GM18868 (cell line): ENCODE measurements at regions not wholly inside any gene's neighbourhood (a gene's known extent, or its start where the extent isn't known, plus 50 kb on each side); places are given as distances from the start of the nearest gene placed in this dataset.
"Not testable (repeated sequence)": the region's sequence is repeated elsewhere in the genome, so short reads cannot be mapped to it uniquely, and the experiment has no call there.

Source experiments
- ATAC-seq: cut with Tn5 transposase; IDR thresholded peaks from one replicate; pipeline ENCODE4 v1.9.1; 2021; ENCODE audit warnings: mild to moderate bottlenecking, moderate library complexity; ENCODE audit not compliant: unreplicated experiment

- no peak for ATAC-seq
Measured at GRCh38 chr10:109732254-109732965, 190.9 kb downstream of the XPNPEP1 start.

DNA sequence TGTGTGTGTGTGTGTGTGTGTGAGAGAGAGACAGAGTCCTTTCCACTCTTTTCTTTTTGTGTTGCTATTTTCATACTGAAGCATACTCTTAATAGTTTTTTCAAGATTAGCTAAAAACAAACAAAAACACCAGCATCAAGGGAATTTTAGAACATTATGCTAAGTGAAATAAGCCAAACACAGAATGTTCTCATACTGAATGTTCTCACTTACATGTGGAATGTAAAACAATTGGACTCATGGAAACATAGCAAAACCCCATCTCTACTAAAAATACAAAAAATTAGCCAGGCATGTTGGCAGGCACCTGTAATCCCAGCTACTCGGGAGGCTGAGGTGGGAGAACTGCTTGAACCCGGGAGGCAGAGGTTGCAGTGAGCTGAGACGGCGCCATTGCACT is 193.4 kb downstream of the XPNPEP1 start:
- ATAC-seq, result not testable (repeated sequence)

DNA sequence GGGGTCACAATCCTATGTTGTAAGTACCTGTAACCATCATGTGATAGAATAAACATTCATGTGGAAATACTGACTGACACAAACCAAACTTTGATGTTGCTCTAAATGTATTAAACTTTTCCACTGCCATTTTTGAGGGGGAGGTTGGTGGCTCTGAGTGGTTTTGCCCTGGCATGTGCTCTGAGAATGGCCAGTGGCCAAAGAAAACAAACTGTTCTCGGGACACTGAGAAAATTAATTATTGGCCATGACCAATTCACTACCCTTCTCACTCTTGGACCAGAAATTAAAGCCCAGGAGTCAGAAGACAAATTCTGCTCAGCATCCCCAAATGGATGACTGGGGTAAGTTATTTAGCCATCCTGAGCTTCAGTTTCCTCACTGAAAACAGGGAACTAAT is 195.9 kb downstream of the XPNPEP1 start:
- ATAC-seq, result no peak

DNA sequence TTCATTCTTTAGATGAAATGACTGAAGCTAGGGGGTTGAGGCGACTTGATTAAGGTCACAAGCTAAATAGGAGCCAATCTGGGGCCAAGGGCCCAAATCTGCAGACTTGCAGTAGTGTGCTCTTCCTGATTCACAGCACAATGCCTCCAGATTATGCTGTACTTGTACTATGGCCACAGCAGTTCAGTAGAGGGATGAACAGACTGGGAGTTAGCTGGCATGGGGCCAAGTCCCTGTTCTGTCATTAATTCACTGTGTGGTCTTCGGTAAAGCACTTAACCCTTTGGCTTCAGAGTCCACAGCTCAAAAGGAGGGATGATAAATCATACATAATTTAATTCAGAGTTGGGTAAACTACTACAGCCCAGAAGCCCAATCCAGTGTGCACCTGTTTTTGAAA is 196.8 kb downstream of the XPNPEP1 start:
- no peak for ATAC-seq

- ATAC-seq, result no peak
Measured at GRCh38 chr10:109723305-109723704, 200.0 kb downstream of the XPNPEP1 start.

GRCh38 chr10:109721453-109722064 is 201.8 kb downstream of the XPNPEP1 start:
- ATAC-seq, result no peak

DNA sequence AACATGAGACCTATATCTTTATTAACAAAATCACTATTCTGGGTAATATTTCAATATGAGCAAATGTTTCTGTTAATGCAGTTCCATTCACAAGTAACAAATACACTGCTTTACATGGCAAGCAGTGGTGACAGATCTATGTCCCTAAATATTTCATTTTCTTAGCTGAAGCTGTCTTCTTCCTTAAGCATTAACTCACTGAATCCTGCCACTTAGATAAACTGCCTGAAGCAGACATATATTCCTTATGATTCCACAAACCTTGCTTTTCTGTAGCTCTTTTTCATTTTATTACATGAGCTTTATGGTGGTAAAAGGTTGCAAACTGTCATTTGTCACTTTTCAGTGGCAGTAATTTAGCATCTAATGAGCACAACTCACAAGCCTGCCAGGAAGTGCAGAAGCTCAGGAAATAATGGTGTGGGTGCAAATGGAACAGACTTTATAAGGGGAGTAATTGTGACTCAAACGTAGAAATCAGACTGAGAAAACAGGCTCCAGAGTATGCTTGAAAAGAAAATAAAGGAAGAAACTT is 217.2 kb downstream of the XPNPEP1 start:
- no peak for ATAC-seq

DNA sequence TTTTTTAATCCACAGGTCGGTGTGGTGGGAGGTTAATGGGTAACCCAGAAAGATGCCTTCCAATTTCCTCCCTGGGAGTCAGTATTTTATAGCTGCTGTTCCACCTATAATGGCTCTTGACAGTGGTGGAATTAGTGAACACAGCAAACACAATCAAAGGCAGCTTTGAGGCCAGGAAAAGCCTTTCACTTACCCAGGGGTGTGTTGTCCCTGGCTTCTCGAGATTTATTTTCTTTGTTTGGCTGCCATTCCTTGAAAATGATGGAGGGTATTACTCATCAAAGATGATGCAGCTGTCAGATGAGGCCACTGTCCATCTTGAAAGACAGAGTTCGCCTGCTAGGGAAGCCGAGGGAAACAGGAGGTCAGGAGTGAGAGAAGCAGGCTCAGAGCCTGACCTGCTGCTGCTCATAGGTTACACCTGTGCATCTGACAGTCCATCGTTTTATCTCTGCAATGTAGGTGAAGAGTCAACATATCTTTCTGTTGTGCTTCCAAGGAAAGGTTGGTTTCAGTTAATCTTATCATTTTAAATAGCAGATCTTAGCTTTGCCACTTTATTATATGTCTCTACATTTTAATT is 221.6 kb downstream of the XPNPEP1 start:
- ATAC-seq, result no peak

- no peak for ATAC-seq
Measured at GRCh38 chr10:109698882-109699664, 224.2 kb downstream of the XPNPEP1 start.

- ATAC-seq, result no peak
Measured at GRCh38 chr10:109698086-109698485, 225.2 kb downstream of the XPNPEP1 start.

DNA sequence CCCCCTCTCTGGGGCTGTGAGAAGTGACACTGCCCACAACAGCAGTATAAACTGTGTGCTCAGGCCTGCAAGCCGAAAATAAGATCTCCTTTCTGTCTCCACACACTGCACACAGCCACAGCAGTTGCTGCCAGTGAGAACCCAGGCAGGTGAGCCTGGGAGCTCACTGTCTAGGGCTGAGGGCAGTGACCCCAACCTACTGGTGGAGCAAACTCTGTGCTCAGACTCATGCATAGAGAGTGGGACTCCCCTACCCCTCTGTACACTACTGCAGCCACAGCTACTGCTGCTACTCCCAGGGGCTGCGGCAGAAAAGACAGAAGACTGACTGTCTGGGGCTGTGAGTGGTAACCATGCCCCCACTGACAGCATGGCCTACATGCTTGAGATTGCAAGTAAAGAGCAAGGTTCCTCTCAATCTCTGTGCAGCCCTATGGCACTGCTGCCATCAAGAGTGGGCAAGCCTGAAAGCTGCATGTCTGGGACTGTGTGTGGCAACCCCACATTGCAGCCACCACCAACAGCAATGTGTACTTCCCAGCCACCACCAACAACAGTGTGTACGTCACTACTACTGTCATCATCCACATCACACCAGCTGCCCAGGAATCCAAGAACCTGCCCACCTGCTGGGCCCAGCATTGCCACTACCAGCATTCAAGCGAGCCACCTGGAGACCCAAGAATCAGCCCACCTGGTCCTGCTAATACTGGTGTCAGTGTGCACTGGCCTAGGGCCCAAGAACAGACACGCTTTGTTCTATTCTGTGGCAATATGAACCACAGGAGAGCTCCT is 226.1 kb downstream of the XPNPEP1 start:
- ATAC-seq, result no peak

GRCh38 chr10:109696462-109696861 is 226.8 kb downstream of the XPNPEP1 start:
- ATAC-seq, result no peak

- no peak for ATAC-seq
Measured at GRCh38 chr10:109695988-109696387, 227.3 kb downstream of the XPNPEP1 start.

DNA sequence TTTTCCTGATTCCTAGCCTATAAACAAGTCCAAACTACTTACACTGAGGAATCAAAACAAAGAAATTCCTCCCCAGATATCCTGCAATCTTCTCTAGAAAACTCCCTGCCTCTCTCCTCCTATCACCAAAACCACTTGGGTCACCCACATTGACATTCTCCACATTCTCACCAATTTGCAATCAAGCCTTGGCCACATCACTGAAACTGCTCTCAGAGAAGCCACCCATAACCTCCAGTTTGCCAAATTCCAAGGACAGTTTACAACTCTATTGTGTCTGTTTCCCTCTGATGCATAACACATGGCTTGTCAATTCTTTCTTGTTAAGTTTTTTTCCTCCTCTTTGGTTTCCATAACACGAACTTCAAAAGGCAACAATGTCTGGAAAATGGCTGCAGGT is 233.5 kb downstream of the XPNPEP1 start:
- no peak for ATAC-seq

DNA sequence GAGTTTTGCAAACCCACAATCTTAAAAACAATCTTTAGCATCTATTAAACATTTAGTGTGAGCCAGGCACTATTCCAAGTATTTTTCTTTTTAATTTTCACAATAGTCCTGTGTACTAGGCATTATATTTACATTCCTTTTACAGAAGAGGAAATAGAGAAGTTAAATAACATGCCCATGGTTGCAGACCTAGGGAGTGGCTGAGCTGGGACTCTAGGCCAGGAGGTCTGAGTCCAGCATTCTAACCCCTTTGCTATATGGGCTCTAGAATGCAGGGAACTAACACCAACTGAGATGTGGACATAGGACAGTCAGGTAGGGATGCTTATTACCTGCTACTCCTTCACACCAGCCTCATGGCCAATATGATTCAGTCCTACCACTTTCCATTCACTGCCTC is 243.8 kb downstream of the XPNPEP1 start:
- ATAC-seq, result no peak

DNA sequence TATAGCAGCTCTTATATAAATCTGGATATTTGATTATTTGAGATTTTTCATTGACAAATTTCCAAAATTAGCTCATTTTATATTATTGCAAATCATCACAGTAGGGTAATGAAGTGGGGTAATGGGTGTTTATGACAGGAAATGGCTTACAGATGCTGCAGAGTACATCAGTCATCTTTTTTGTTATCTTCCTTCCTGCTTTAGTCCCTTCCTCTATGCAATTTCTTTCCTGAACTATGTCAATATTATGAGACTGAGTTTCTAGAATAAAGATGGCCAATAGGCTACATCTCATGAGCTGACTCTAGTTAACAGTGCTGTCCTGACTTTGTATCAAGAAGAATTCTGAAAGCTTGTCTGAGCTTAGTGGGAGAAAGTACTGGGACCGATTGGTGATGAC is 244.5 kb downstream of the XPNPEP1 start:
- ATAC-seq, result no peak

GRCh38 chr10:109676703-109677102 is 246.6 kb downstream of the XPNPEP1 start:
- ATAC-seq, result no peak

GRCh38 chr10:109668703-109669102 is 254.6 kb downstream of the XPNPEP1 start:
- ATAC-seq, result no peak

DNA sequence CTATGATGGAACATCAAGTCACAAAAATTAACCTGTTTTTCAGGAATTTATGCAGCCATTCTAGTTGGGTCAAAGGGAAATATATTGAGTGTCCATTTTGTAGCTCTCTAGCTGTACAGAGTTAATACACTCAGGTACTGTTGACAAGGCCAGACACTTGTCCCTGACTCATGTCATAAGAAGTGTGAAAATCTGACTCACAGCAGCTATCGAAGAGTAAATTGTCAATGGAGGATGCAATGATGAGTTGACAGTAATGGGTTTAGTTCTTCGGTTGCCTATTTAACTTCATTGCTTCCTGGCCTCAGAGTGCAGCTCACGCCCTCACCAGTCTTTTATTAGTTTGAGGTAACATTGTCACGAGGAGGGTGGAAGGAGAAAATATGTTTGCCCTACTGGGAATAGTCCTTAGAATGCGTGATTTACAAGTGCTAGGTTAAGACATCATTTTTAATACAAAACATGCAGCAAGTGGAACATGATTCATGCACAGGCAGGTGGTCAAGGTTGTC is 255.1 kb downstream of the XPNPEP1 start:
- no peak for ATAC-seq

- ATAC-seq, result no peak
Measured at GRCh38 chr10:109665321-109665720, 258.0 kb downstream of the XPNPEP1 start.
